Neural cell (in vitro differentiated cells): ENCODE measurements at regions not wholly inside any gene's neighbourhood (a gene's known extent, or its start where the extent isn't known, plus 50 kb on each side); places are given as distances from the start of the nearest gene placed in this dataset.

ENCODE experiments used
- EP300 ChIP-seq: fragments of 450-650 bp; conservative IDR thresholded peaks from 2 replicates; pipeline ENCODE4 v1.6.1; 2014; ENCODE audit warnings: antibody characterized with exemption, mild to moderate bottlenecking, moderate library complexity; ENCODE audit not compliant: poor library complexity, severe bottlenecking
- EZH2 ChIP-seq: fragments of 200-600, 300-800 bp; shearing (Covaris generic), sonication (generic); IDR thresholded peaks from 2 replicates; pipeline ENCODE4 v1.6.1; 2014; ENCODE audit warnings: antibody characterized with exemption, low read length, borderline replicate concordance, mild to moderate bottlenecking; ENCODE audit not compliant: insufficient read depth, poor library complexity, severe bottlenecking
- POLR2AphosphoS5 ChIP-seq: IDR thresholded peaks from 2 replicates; pipeline ENCODE4 v1.6.1; 2012
- TAF1 ChIP-seq: IDR thresholded peaks from 2 replicates; pipeline ENCODE4 v1.6.1; 2012; ENCODE audit warnings: low read depth
- TF ChIP-seq, protein P1 (sequence below): IDR thresholded peaks from 2 replicates; pipeline ENCODE4 v1.6.1; 2012; ENCODE audit warnings: borderline replicate concordance
- TF ChIP-seq, protein P2 (sequence below): fragments of 450-650 bp; IDR thresholded peaks from 2 replicates; pipeline ENCODE4 v1.5.1; 2014; ENCODE audit warnings: antibody characterized with exemption, mild to moderate bottlenecking, moderate library complexity; ENCODE audit not compliant: poor library complexity, severe bottlenecking

DNA sequence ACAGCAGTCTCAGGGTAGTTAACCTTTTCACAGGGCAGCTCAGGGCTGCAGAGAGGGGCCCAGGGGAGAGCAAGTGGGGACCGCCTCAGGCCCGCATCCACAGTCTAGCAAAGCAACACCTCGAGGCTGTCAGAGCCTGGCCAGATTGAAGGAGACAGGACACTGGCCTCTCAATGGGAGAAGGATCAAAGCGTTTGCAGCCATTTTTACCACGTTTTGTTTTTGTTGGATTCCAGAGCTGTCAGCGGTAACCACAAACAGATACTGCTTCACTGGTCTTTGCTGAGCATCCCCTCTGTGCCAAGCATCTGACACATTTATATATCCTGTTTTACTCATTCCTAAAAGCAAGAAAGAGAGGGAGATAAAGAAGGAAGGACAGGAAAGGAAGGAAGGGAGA, 153.8 kb downstream of the SHQ1 start:
- TF ChIP-seq, protein P1, sequence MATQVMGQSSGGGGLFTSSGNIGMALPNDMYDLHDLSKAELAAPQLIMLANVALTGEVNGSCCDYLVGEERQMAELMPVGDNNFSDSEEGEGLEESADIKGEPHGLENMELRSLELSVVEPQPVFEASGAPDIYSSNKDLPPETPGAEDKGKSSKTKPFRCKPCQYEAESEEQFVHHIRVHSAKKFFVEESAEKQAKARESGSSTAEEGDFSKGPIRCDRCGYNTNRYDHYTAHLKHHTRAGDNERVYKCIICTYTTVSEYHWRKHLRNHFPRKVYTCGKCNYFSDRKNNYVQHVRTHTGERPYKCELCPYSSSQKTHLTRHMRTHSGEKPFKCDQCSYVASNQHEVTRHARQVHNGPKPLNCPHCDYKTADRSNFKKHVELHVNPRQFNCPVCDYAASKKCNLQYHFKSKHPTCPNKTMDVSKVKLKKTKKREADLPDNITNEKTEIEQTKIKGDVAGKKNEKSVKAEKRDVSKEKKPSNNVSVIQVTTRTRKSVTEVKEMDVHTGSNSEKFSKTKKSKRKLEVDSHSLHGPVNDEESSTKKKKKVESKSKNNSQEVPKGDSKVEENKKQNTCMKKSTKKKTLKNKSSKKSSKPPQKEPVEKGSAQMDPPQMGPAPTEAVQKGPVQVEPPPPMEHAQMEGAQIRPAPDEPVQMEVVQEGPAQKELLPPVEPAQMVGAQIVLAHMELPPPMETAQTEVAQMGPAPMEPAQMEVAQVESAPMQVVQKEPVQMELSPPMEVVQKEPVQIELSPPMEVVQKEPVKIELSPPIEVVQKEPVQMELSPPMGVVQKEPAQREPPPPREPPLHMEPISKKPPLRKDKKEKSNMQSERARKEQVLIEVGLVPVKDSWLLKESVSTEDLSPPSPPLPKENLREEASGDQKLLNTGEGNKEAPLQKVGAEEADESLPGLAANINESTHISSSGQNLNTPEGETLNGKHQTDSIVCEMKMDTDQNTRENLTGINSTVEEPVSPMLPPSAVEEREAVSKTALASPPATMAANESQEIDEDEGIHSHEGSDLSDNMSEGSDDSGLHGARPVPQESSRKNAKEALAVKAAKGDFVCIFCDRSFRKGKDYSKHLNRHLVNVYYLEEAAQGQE = no peak
- TF ChIP-seq, protein P2, sequence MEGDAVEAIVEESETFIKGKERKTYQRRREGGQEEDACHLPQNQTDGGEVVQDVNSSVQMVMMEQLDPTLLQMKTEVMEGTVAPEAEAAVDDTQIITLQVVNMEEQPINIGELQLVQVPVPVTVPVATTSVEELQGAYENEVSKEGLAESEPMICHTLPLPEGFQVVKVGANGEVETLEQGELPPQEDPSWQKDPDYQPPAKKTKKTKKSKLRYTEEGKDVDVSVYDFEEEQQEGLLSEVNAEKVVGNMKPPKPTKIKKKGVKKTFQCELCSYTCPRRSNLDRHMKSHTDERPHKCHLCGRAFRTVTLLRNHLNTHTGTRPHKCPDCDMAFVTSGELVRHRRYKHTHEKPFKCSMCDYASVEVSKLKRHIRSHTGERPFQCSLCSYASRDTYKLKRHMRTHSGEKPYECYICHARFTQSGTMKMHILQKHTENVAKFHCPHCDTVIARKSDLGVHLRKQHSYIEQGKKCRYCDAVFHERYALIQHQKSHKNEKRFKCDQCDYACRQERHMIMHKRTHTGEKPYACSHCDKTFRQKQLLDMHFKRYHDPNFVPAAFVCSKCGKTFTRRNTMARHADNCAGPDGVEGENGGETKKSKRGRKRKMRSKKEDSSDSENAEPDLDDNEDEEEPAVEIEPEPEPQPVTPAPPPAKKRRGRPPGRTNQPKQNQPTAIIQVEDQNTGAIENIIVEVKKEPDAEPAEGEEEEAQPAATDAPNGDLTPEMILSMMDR = no peak
- TF ChIP-seq EP300 (no peak), TAF1 (no peak), POLR2AphosphoS5 (no peak), EZH2 (no peak)
